IMR-90 (cell line): ENCODE measurements at regions not wholly inside any gene's neighbourhood (a gene's known extent, or its start where the extent isn't known, plus 50 kb on each side); places are given as distances from the start of the nearest gene placed in this dataset.

Source experiments
- ATAC-seq: fragments of 200-7000 bp; cut with Tn5 transposase; 2 replicates; pipeline ENCODE4 v1.9.1; 2020; ENCODE audit warnings: low read depth, mild to moderate bottlenecking, moderate library complexity
- BruUV-seq: library from RNA; stranded (reverse); fragments of 400-500 nt; replicated peaks from 2 replicates; lab custom pipeline; 2021; lab: Mats Ljungman, UMichigan
- CTCF ChIA-PET: fragments of 300-600 bp; formaldehyde crosslinking; extraction: SDS; loops from one replicate; lab custom pipeline; 2021; ENCODE audit warnings: antibody characterized with exemption; lab: Yijun Ruan, JAX
- POLR2A ChIA-PET: fragments of 300-600 bp; sonication (Branson Sonifier 250); formaldehyde crosslinking; loops from one replicate; lab custom pipeline; 2022; ENCODE audit warnings: antibody characterized with exemption; ENCODE audit not compliant: unreplicated experiment; lab: Charles Lee
- DNase-seq: peaks from one replicate; pipeline ENCODE4 v3.0.0; 2013
- H2AFZ ChIP-seq: replicated peaks from 2 replicates; pipeline ENCODE3; 2013; ENCODE audit warnings: low read length, mild to moderate bottlenecking; ENCODE audit not compliant: poor library complexity
- H2AK5ac ChIP-seq: 2 replicates; pipeline ENCODE4 v1.6.1; 2013; ENCODE audit warnings: low read depth, low read length, inconsistent platforms
- H2AK9ac ChIP-seq: replicated peaks from 2 replicates; pipeline ENCODE3; 2013; ENCODE audit warnings: mild to moderate bottlenecking, low read depth, low read length, moderate library complexity; ENCODE audit not compliant: poor library complexity
- H2BK120ac ChIP-seq: 2 replicates; pipeline ENCODE4 v1.6.1; 2013; ENCODE audit warnings: low read depth, low read length, inconsistent platforms
- H2BK15ac ChIP-seq: 3 replicates; pipeline ENCODE4 v1.6.1; 2013; ENCODE audit warnings: low read depth, low read length, inconsistent platforms
- H2BK20ac ChIP-seq: 2 replicates; pipeline ENCODE4 v1.6.1; 2013; ENCODE audit warnings: low read depth, mild to moderate bottlenecking, inconsistent platforms, low read length, moderate library complexity
- H2BK5ac ChIP-seq: 2 replicates; pipeline ENCODE4 v1.6.1; 2013; ENCODE audit warnings: mild to moderate bottlenecking, low read depth, low read length, inconsistent platforms; ENCODE audit not compliant: poor library complexity, severe bottlenecking
- H3K14ac ChIP-seq: replicated peaks from 2 replicates; pipeline ENCODE4 v1.6.1; 2013; ENCODE audit warnings: low read depth, low read length, inconsistent platforms
- H3K18ac ChIP-seq: 2 replicates; pipeline ENCODE4 v1.6.1; 2013; ENCODE audit warnings: low read depth, low read length, control low read depth
- H3K23ac ChIP-seq: 2 replicates; pipeline ENCODE4 v1.6.1; 2013; ENCODE audit warnings: low read depth, low read length, inconsistent platforms
- H3K27ac ChIP-seq: 2 replicates; pipeline ENCODE4 v1.5.1; 2013; ENCODE audit warnings: mild to moderate bottlenecking, control low read depth, low read length; ENCODE audit not compliant: insufficient read depth
- H3K27me3 ChIP-seq: 2 replicates; pipeline ENCODE4 v1.6.1; 2013; ENCODE audit warnings: low read length; ENCODE audit not compliant: control insufficient read depth, insufficient read depth
- H3K36me3 ChIP-seq: 2 replicates; pipeline ENCODE4 v1.6.1; 2013; ENCODE audit warnings: low read length, mixed read lengths; ENCODE audit not compliant: control insufficient read depth, insufficient read depth
- H3K4ac ChIP-seq: 2 replicates; pipeline ENCODE4 v1.6.1; 2013; ENCODE audit warnings: low read depth, low read length, inconsistent platforms
- H3K4me1 ChIP-seq: 2 replicates; pipeline ENCODE4 v1.6.1; 2013; ENCODE audit warnings: low read length, mixed read lengths; ENCODE audit not compliant: control insufficient read depth, insufficient read depth
- H3K4me2 ChIP-seq: 2 replicates; pipeline ENCODE4 v1.6.1; 2013; ENCODE audit warnings: low read depth, mild to moderate bottlenecking, control low read depth, low read length, moderate library complexity
- H3K4me3 ChIP-seq: 2 replicates; pipeline ENCODE4 v1.5.1; 2013; ENCODE audit warnings: low read depth, mild to moderate bottlenecking, control low read depth, low read length, moderate library complexity; ENCODE audit not compliant: insufficient read depth
- H3K56ac ChIP-seq: 2 replicates; pipeline ENCODE4 v1.6.1; 2013; ENCODE audit warnings: low read length, inconsistent platforms; ENCODE audit not compliant: insufficient read depth; ENCODE audit errors: extremely low read depth
- H3K79me1 ChIP-seq, 2 experiments: 2 replicates each; pipeline ENCODE4 v1.6.1; 2013; ENCODE audit warnings: low read length in 2 of 2, inconsistent platforms in 1 of 2, low read depth in 1 of 2
- H3K9ac ChIP-seq: 2 replicates; pipeline ENCODE4 v1.6.1; 2013; ENCODE audit warnings: low read depth, low read length, control low read depth
- H3K9me1 ChIP-seq: 2 replicates; pipeline ENCODE4 v1.6.1; 2013; ENCODE audit warnings: low read length, inconsistent platforms; ENCODE audit not compliant: insufficient read depth
- H3K9me3 ChIP-seq: 2 replicates; pipeline ENCODE4 v1.6.1; 2013; ENCODE audit warnings: low read length; ENCODE audit not compliant: control insufficient read depth, insufficient read depth
- H4K20me1 ChIP-seq: 2 replicates; pipeline ENCODE4 v1.6.1; 2013; ENCODE audit warnings: low read length, inconsistent platforms; ENCODE audit not compliant: insufficient read depth
- H4K5ac ChIP-seq: 2 replicates; pipeline ENCODE4 v1.6.1; 2013; ENCODE audit warnings: mild to moderate bottlenecking, low read depth, low read length, control low read depth
- H4K8ac ChIP-seq, 2 experiments: 2 replicates each; pipeline ENCODE4 v1.6.1; 2013; ENCODE audit warnings: low read depth in 2 of 2, low read length in 2 of 2, control low read depth in 1 of 2, inconsistent platforms in 1 of 2
- H4K91ac ChIP-seq: 2 replicates; pipeline ENCODE4 v1.6.1; 2013; ENCODE audit warnings: low read depth, low read length, inconsistent platforms; ENCODE audit not compliant: insufficient read depth
- BHLHE40 ChIP-seq: fragments of 150-350 bp; IDR thresholded peaks from 2 replicates; pipeline ENCODE4 v1.6.1; 2016; ENCODE audit warnings: mild to moderate bottlenecking, low read depth, low read length
- CEBPB ChIP-seq: IDR thresholded peaks from 2 replicates; pipeline ENCODE4 v1.6.1; 2012; ENCODE audit warnings: low read depth, low read length, improper control_type of control experiment
- CHD1 ChIP-seq: IDR thresholded peaks from 2 replicates; pipeline ENCODE4 v1.6.1; 2012; ENCODE audit warnings: low read depth, low read length, improper control_type of control experiment
- CTCF ChIP-seq: conservative IDR thresholded peaks from 2 replicates; pipeline ENCODE4 v1.5.1; 2012; ENCODE audit warnings: mild to moderate bottlenecking, low read depth, low read length, improper control_type of control experiment
- ELK1 ChIP-seq: fragments of 150-350 bp; IDR thresholded peaks from 2 replicates; pipeline ENCODE4 v1.6.1; 2016; ENCODE audit warnings: low read depth, mild to moderate bottlenecking, low read length, moderate library complexity, borderline replicate concordance
- FOS ChIP-seq: fragments of 150-350 bp; IDR thresholded peaks from 2 replicates; pipeline ENCODE4 v1.6.1; 2016; ENCODE audit warnings: low read depth, low read length
- MAFK ChIP-seq: IDR thresholded peaks from 2 replicates; pipeline ENCODE4 v1.6.1; 2012; ENCODE audit warnings: low read depth, low read length, improper control_type of control experiment
- MAZ ChIP-seq: IDR thresholded peaks from 2 replicates; pipeline ENCODE4 v1.6.1; 2012; ENCODE audit warnings: low read depth, mild to moderate bottlenecking, low read length, improper control_type of control experiment, moderate library complexity, borderline replicate concordance
- MXI1 ChIP-seq: IDR thresholded peaks from 2 replicates; pipeline ENCODE4 v1.6.1; 2012; ENCODE audit warnings: low read depth, mild to moderate bottlenecking, low read length, moderate library complexity, borderline replicate concordance
- NFE2L2 ChIP-seq: fragments of 150-350 bp; IDR thresholded peaks from 2 replicates; pipeline ENCODE4 v1.6.1; 2016; ENCODE audit warnings: low read depth, mild to moderate bottlenecking, low read length
- POLR2A ChIP-seq: IDR thresholded peaks from 2 replicates; pipeline ENCODE4 v1.6.1; 2012; ENCODE audit warnings: mild to moderate bottlenecking, low read depth, low read length
- RAD21 ChIP-seq: IDR thresholded peaks from 2 replicates; pipeline ENCODE4 v1.6.1; 2012; ENCODE audit warnings: low read length, improper control_type of control experiment
- RCOR1 ChIP-seq: IDR thresholded peaks from 2 replicates; pipeline ENCODE4 v1.6.1; 2012; ENCODE audit warnings: mild to moderate bottlenecking, low read length, improper control_type of control experiment; ENCODE audit not compliant: insufficient replicate concordance
- RFX5 ChIP-seq: IDR thresholded peaks from 2 replicates; pipeline ENCODE4 v1.8.0; 2012; ENCODE audit warnings: low read depth, mild to moderate bottlenecking, low read length, moderate library complexity
- SMC3 ChIP-seq: fragments of 150-350 bp; IDR thresholded peaks from 2 replicates; pipeline ENCODE4 v1.6.1; 2016; ENCODE audit warnings: low read depth, mild to moderate bottlenecking, antibody characterized with exemption, low read length, moderate library complexity
- USF2 ChIP-seq: fragments of 150-350 bp; IDR thresholded peaks from 2 replicates; pipeline ENCODE4 v1.6.1; 2017; ENCODE audit warnings: mild to moderate bottlenecking, antibody characterized with exemption, low read length, low read depth
- WGBS, 2 experiments: methylation state at CpG; one replicate each; pipeline versions ENCODE4 v1.1.5 to v1.1.7; 2013; ENCODE audit warnings: missing lambda C conversion rate in 2 of 2; ENCODE audit not compliant: insufficient read length in 1 of 2; ENCODE audit errors: extremely low coverage in 2 of 2; 5-methylcytosine and 5-hydroxymethylcytosine counted together
- dilution Hi-C: fragments of 300-500 bp; cut with HindIII; formaldehyde crosslinking; loops from one replicate; pipeline ENCODE4 v1.14.3; 2018; ENCODE audit warnings: low sequenced_read_pairs; ENCODE audit not compliant: unreplicated experiment
- in situ Hi-C: fragments of 300-500 bp; cut with MboI; formaldehyde crosslinking; loops from 3 replicates; pipeline ENCODE4 v1.14.3; 2019; ENCODE audit warnings: low sequenced_read_pairs, inconsistent platforms, mixed read lengths
- intact Hi-C: fragments of 100-400 bp; cut with micrococcal nuclease; formaldehyde crosslinking; loops from 2 replicates; pipeline ENCODE4 v1.10.0; 2022

- Histone ChIP-seq H3K9me3 (no peaks in the 10 kb centered on the region), H3K4me3 (no peak overlapping the region), H3K4ac (no peak overlapping the region), H2AK5ac (no peak overlapping the region), H2AK9ac (no peak overlapping the region), H3K18ac (no peak overlapping the region), H3K79me1 (no peaks in the 10 kb centered on the region), H2BK20ac (no peak overlapping the region), H4K91ac (no peak overlapping the region), H3K14ac (no peak overlapping the region; the same call in 1 of the 2 replicates), H3K9me1 (no peaks in the 10 kb centered on the region), H3K9ac (no peak overlapping the region), H4K8ac (no peak overlapping the region), H3K27me3 (no peaks in the 10 kb centered on the region), H4K5ac (no peak overlapping the region), H3K36me3 (no peaks in the 10 kb centered on the region), H3K4me1 (peaks cover 2% of the 10 kb centered on the region; the same call in 1 of the 2 replicates), H2AFZ (no peak overlapping the region), H2BK15ac (no peak overlapping the region), H3K56ac (no peak overlapping the region), H4K20me1 (no peaks in the 10 kb centered on the region), H2BK5ac (no peak overlapping the region), H2BK120ac (no peak overlapping the region), H3K27ac (no peak overlapping the region), H3K23ac (no peak overlapping the region), H3K4me2 (no peak overlapping the region)
- no peak for DNase-seq
- TF ChIP-seq SMC3: no peak
- TF ChIP-seq BHLHE40: no peak
- TF ChIP-seq MXI1: no peak
- TF ChIP-seq POLR2A: no peak
- no peak for TF ChIP-seq CTCF
- TF ChIP-seq NFE2L2: no peak
- no peak for TF ChIP-seq CHD1
- TF ChIP-seq RFX5: no peak
- TF ChIP-seq CEBPB: no peak
- no peak for TF ChIP-seq RAD21
- TF ChIP-seq ELK1: no peak
- no peak for TF ChIP-seq MAZ
- TF ChIP-seq FOS: no peak
- no peak for TF ChIP-seq USF2
- no peak for TF ChIP-seq RCOR1
- TF ChIP-seq MAFK: no peak
- intact Hi-C loops (no loop called here), dilution Hi-C loops (no loop called here), in situ Hi-C loops (no loop called here)
- ATAC-seq: no peak
- no CpG with 5 or more reads among the region's 3 CpGs for WGBS, 2 experiments
- ChIA-PET POLR2A (no interaction called here), CTCF (no interaction called here)
- no TSS peak for BruUV-seq
Measured at GRCh38 chr18:73485166-73485565, 617.4 kb upstream of the NETO1 start.
